T-cell (primary cell): ENCODE measurements at regions not wholly inside any gene's neighbourhood (a gene's known extent, or its start where the extent isn't known, plus 50 kb on each side); places are given as distances from the start of the nearest gene placed in this dataset.
A peak's percentile ranks its signal among the peaks of the same experiment; 100 is the strongest.

ENCODE experiments used
- ATAC-seq, 4 experiments: fragments of 200-7000 bp in 3 of 4; fragments of 150-1000 bp in 1 of 4; cut with Tn5 transposase; replicated peaks in 1 of 4; 1 replicate in 3 of 4; 2 replicates in 1 of 4; pipeline ENCODE4 v1.10.0; 2021; ENCODE audit warnings: moderate library complexity in 3 of 4, mild to moderate bottlenecking in 2 of 4, moderate number of reproducible peaks in 1 of 4
- CTCF ChIA-PET, 2 donors: fragments of 300-600 bp; sonication (Branson Sonifier 250); formaldehyde crosslinking; loops; one replicate each; lab custom pipeline; 2022; ENCODE audit warnings: antibody characterized with exemption in 2 of 2; lab: Charles Lee
- POLR2A ChIA-PET, 2 donors: fragments of 300-600 bp; sonication (Branson Sonifier 250); formaldehyde crosslinking; loops; one replicate each; lab custom pipeline; 2022; ENCODE audit warnings: antibody characterized with exemption in 2 of 2; lab: Charles Lee
- DNase-seq, 35 experiments: peaks; one replicate each; pipeline versions ENCODE4 v3.0.0 to v3.0.0-alpha.2; 2013 to 2023
- H3K27ac ChIP-seq: one replicate; pipeline ENCODE4 v1.5.1; 2013; ENCODE audit warnings: low read length
- H3K27me3 ChIP-seq, 2 experiments: replicated peaks in 1 of 2; 1 replicate in 1 of 2; 2 replicates in 1 of 2; pipeline versions ENCODE4 v1.6.1 to v1.7.0; 2013; ENCODE audit warnings: low read length in 1 of 2, mixed read lengths in 1 of 2; ENCODE audit not compliant: control insufficient read depth in 2 of 2, insufficient read depth in 2 of 2; ENCODE audit errors: extremely low read depth in 1 of 2
- H3K36me3 ChIP-seq, 2 donors: 1 replicate in 1 of 2; 2 replicates in 1 of 2; pipeline versions ENCODE4 v1.6.1 to v1.7.0; 2013; ENCODE audit warnings: low read length in 1 of 2; ENCODE audit not compliant: control insufficient read depth in 2 of 2, insufficient read depth in 1 of 2; ENCODE audit errors: extremely low read depth in 1 of 2
- H3K4me1 ChIP-seq, 2 experiments: 1 replicate in 1 of 2; 2 replicates in 1 of 2; pipeline versions ENCODE4 v1.6.1 to v1.7.0; 2013; ENCODE audit warnings: low read length in 2 of 2, mixed read lengths in 1 of 2; ENCODE audit not compliant: insufficient read depth in 2 of 2, control insufficient read depth in 1 of 2; ENCODE audit errors: extremely low read depth in 1 of 2
- H3K4me3 ChIP-seq, 2 donors: 1 replicate in 1 of 2; 2 replicates in 1 of 2; pipeline versions ENCODE4 v1.5.1 to v1.7.0; 2013; ENCODE audit warnings: mild to moderate bottlenecking in 2 of 2, low read length in 1 of 2, moderate library complexity in 1 of 2; ENCODE audit not compliant: control insufficient read depth in 1 of 2; ENCODE audit errors: extremely low read depth in 1 of 2
- H3K9me3 ChIP-seq: 2 replicates; pipeline ENCODE4 v1.7.0; 2013
- H3K27ac Mint-ChIP-seq, 2 donors: one replicate each; pipeline ENCODE4 v1.8.0; 2020 to 2021; ENCODE audit warnings: mild to moderate bottlenecking in 2 of 2, mixed read lengths in 2 of 2
- H3K27me3 Mint-ChIP-seq, 2 donors: one replicate each; pipeline ENCODE4 v1.8.0; 2021 to 2022; ENCODE audit warnings: mixed read lengths in 2 of 2
- H3K36me3 Mint-ChIP-seq: one replicate; pipeline ENCODE4 v1.8.0; 2021; ENCODE audit warnings: mixed read lengths
- H3K4me1 Mint-ChIP-seq, 3 donors: one replicate each; pipeline ENCODE4 v1.8.0; 2020 to 2022; ENCODE audit warnings: mixed read lengths in 3 of 3, mild to moderate bottlenecking in 1 of 3
- H3K4me3 Mint-ChIP-seq, 3 donors: one replicate each; pipeline ENCODE4 v1.8.0; 2020 to 2022; ENCODE audit warnings: mild to moderate bottlenecking in 3 of 3, mixed read lengths in 3 of 3, moderate library complexity in 3 of 3
- H3K9me3 Mint-ChIP-seq, 3 donors: one replicate each; pipeline ENCODE4 v1.8.0; 2020 to 2022; ENCODE audit warnings: mixed read lengths in 3 of 3
- WGBS: methylation state at CpG from one replicate; pipeline ENCODE4 v1.1.5; 2013; ENCODE audit warnings: missing lambda C conversion rate; ENCODE audit not compliant: insufficient coverage; 5-methylcytosine and 5-hydroxymethylcytosine counted together

DNA sequence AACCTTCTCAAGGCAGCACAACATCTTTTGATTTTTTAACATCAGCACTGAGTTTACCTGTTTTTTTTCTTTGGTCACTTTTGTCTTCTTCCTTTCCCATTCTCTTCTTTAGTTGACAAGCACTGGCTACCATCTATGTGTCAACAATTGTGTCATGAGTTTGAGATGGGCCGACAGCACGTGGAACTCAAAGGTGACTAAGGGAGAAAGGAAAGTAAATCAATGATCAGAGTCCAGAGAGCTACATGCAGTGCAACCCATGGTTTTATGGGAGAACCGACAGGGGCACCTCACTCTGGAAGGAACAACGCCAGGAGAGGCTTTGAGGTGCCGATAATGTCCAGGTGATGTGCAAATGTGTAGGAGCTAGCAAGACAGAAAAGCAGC is 755.5 kb downstream of the RNF144A start:
- ChIA-PET CTCF (interaction anchor here in 1 of 2 donors (0.9 to 1.7 kb wide), 3 partner anchors 22 to 244 kb away, joined by 3 to 6 read pairs (median 4); no protein-coding TSS in a partner anchor), POLR2A (interaction anchor here in 1 of 2 donors (0.5 kb wide), 1 partner anchor 9 kb away, joined by 9 read pairs; no protein-coding TSS in a partner anchor)
- no peak for DNase-seq
- Mint-ChIP-seq H3K36me3 (no peaks in the 10 kb centered on the region), H3K27me3 (no peaks in the 10 kb centered on the region), H3K9me3 (no peaks in the 10 kb centered on the region), H3K27ac (peak overlapping the region; percentile 90 to 95), H3K4me3 (peak overlapping the region in 1 of 3 donors; percentile 63), H3K4me1 (peaks cover 34 to 38% (median 35%) of the 10 kb centered on the region in 3 donors)
- Histone ChIP-seq H3K4me1 (peaks cover 14 to 23% of the 10 kb centered on the region in 2 experiments), H3K27me3 (no peaks in the 10 kb centered on the region), H3K36me3 (no peaks in the 10 kb centered on the region), H3K9me3 (no peaks in the 10 kb centered on the region), H3K4me3 (no peak overlapping the region), H3K27ac (peak overlapping the region; percentile 45)
- 93% methylated on average over 3 of the region's 5 CpGs for WGBS
- ATAC-seq: peak in 1 of 4 experiments; percentile 7

DNA sequence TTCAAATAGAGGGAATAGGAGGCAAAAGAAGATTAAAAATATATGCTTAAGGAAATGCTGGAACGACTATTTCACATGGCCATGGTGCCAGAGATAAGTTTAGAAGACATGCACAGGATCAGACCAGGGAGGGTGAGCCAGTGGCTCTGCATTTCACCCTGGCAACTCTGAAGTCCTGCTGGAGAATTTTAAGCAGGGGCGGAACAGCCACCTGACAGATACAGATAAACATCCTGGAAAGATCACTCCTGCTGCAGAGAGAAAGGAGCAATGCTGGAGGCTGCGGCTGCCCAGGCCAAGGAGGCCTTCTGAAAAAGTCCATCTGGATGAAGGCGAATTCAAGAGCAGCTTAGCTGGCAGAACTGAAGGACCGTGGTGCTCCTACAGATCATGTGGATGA is 755.9 kb downstream of the RNF144A start:
- POLR2A ChIA-PET: interaction anchor here in 1 of 2 donors (0.5 to 0.6 kb wide), 2 partner anchors 9 to 443 kb away, joined by 3 to 9 read pairs; no protein-coding TSS in a partner anchor
- no peak overlapping the region for H3K4me3 ChIP-seq
- DNase-seq (no peak), ATAC-seq (no peak)
- Mint-ChIP-seq H3K9me3 (no peaks in the 10 kb centered on the region), H3K4me3 (peak overlapping the region in 1 of 3 donors; percentile 63), H3K4me1 (peaks cover 34 to 38% (median 35%) of the 10 kb centered on the region in 3 donors), H3K27ac (peak overlapping the region; percentile 90 to 95), H3K36me3 (no peaks in the 10 kb centered on the region), H3K27me3 (no peaks in the 10 kb centered on the region)
- CTCF ChIA-PET: no interaction called here
- no peaks in the 10 kb centered on the region for H3K9me3 ChIP-seq
- WGBS: 86% methylated on average over 5 of the region's 5 CpGs
- H3K27ac ChIP-seq: peak overlapping the region; percentile 45
- no peaks in the 10 kb centered on the region for H3K27me3 ChIP-seq
- H3K36me3 ChIP-seq: no peaks in the 10 kb centered on the region
- H3K4me1 ChIP-seq: peaks cover 14 to 23% of the 10 kb centered on the region in 2 experiments

DNA sequence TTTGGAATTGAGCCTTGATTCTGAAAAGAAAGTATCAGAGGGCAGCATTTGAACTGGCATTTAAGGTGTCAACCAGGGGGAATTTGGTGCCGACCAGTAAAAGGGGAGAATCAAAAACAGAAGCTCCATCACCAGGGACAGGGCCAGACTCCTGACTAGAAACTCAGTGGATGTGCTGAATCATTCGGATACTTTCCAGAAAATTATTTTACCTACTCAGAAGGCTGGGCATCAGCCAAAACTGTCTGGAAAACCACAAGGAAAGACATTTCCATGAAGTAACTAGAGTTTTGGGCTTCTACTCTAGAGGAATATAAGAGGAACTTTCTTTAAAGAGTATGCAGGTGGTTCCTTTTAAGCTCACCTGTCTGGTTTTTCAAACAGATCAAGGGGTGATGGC is 756.6 kb downstream of the RNF144A start:
- H3K4me3 Mint-ChIP-seq: no peak overlapping the region
- H3K4me1 ChIP-seq: peaks cover 14 to 23% of the 10 kb centered on the region in 2 experiments
- no peak overlapping the region for H3K27ac ChIP-seq
- no peaks in the 10 kb centered on the region for H3K36me3 ChIP-seq
- no peak for DNase-seq
- H3K27me3 Mint-ChIP-seq: no peaks in the 10 kb centered on the region
- no peaks in the 10 kb centered on the region for H3K9me3 Mint-ChIP-seq
- H3K9me3 ChIP-seq: no peaks in the 10 kb centered on the region
- H3K4me3 ChIP-seq: no peak overlapping the region
- WGBS: 71% methylated on average over 1 of the region's 2 CpGs
- POLR2A ChIA-PET: interaction anchor here in 1 of 2 donors (0.6 kb wide), 1 partner anchor 444 kb away, joined by 3 read pairs; no protein-coding TSS in a partner anchor
- no peaks in the 10 kb centered on the region for H3K27me3 ChIP-seq
- peaks cover 34 to 38% (median 35%) of the 10 kb centered on the region in 3 donors for H3K4me1 Mint-ChIP-seq
- CTCF ChIA-PET: interaction anchor here in 1 of 2 donors (0.5 kb wide), 1 partner anchor 71 kb away, joined by 4 read pairs; no protein-coding TSS in a partner anchor
- ATAC-seq: no peak
- H3K27ac Mint-ChIP-seq: no peak overlapping the region
- no peaks in the 10 kb centered on the region for H3K36me3 Mint-ChIP-seq

DNA sequence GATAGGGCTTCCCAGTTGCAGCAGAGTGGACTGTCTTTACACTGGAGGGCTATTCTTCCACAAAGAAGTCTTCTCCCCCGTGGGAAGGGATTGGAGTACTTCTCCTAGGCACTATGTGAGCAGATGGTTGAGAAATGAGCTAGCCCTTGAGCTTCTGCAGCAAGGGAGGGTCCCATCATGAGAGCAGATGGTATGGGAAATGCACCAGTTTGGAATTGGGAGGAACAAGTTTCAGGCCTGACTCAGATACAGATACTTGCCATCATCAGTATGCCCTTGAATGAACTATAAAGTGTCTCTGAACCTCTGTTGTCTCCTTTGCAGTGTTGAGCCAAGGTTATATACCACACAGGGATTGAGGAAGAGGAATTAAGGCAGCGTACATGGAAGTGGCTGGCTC is 757.4 kb downstream of the RNF144A start:
- no peak overlapping the region for H3K4me3 ChIP-seq
- no peak overlapping the region for H3K27ac ChIP-seq
- 80% methylated on average over 1 of the region's 2 CpGs for WGBS
- H3K9me3 ChIP-seq: no peaks in the 10 kb centered on the region
- Mint-ChIP-seq H3K27me3 (no peaks in the 10 kb centered on the region), H3K9me3 (no peaks in the 10 kb centered on the region), H3K36me3 (no peaks in the 10 kb centered on the region), H3K27ac (no peak overlapping the region), H3K4me1 (peaks cover 33 to 38% (median 34%) of the 10 kb centered on the region in 3 donors), H3K4me3 (no peak overlapping the region)
- no peak for DNase-seq
- H3K4me1 ChIP-seq: peaks cover 14 to 23% of the 10 kb centered on the region in 2 experiments
- no peaks in the 10 kb centered on the region for H3K36me3 ChIP-seq
- ChIA-PET POLR2A (no interaction called here), CTCF (no interaction called here)
- no peaks in the 10 kb centered on the region for H3K27me3 ChIP-seq
- ATAC-seq: no peak

DNA sequence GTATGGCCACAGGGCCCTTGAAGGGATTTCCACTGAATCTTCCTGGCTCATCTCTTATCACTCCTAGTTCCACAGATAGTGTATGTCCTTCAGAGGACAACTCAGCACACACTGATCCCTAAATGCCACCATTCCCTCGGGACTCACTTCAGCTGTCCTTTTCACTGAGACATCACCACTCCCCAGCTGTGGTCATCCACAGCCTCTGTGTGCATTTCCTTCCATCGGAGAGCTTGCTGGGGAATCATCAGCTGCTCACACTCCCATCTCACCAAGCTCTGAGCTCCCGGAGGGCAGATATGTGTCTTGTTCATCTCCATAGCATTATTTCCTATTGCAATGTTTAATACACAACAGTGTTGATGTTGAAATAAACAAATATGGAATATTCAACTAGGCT is 759.5 kb downstream of the RNF144A start:
- Mint-ChIP-seq H3K36me3 (no peaks in the 10 kb centered on the region), H3K27me3 (no peaks in the 10 kb centered on the region), H3K4me1 (peaks cover 18 to 31% (median 20%) of the 10 kb centered on the region in 3 donors), H3K4me3 (no peak overlapping the region), H3K9me3 (no peaks in the 10 kb centered on the region), H3K27ac (no peak overlapping the region)
- no peak for ATAC-seq
- no peaks in the 10 kb centered on the region for H3K36me3 ChIP-seq
- no peak overlapping the region for H3K4me3 ChIP-seq
- H3K4me1 ChIP-seq: peaks cover 7 to 17% of the 10 kb centered on the region in 2 experiments
- POLR2A ChIA-PET: no interaction called here
- H3K27me3 ChIP-seq: no peaks in the 10 kb centered on the region
- H3K9me3 ChIP-seq: no peaks in the 10 kb centered on the region
- no peak overlapping the region for H3K27ac ChIP-seq
- CTCF ChIA-PET: interaction anchor here in 1 of 2 donors (0.7 kb wide), 1 partner anchor 307 kb away, joined by 3 read pairs; no protein-coding TSS in a partner anchor
- WGBS: 96% methylated on average over 2 of the region's 3 CpGs
- no peak for DNase-seq

DNA sequence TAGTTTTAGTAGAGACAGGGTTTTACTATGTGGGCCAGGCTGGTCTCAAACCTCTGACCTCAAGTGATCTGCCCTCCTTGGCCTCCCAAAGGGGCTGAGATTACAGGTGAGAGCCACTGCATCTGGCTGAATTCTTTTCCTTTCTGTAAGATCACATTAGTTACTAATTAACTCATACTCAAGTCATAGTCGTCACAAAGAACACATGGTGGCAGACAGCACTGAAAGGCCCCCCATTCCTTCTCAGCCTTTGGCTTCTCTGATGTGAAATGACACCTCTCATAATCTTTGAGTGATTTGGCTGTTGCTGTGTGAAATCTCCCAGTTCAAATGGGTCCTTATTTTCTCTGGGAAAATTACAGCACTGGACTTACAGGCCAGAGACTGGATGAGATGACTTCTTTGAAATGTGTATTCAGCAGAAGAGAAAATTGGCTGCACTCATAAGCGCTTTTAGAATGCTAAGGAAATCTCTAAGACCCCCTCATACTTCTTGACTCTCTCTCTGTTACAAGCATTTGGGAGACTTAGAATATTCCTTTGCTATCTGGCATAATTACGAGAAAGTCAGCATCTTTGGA is 764.8 kb downstream of the RNF144A start:
- Histone ChIP-seq H3K27me3 (no peaks in the 10 kb centered on the region), H3K27ac (no peak overlapping the region), H3K9me3 (no peaks in the 10 kb centered on the region), H3K4me3 (no peak overlapping the region), H3K4me1 (no peaks in the 10 kb centered on the region), H3K36me3 (no peaks in the 10 kb centered on the region)
- H3K27ac Mint-ChIP-seq: no peak overlapping the region
- ChIA-PET CTCF (interaction anchor here in 1 of 2 donors (1.5 kb wide), 1 partner anchor 11 kb away, joined by 3 read pairs; no protein-coding TSS in a partner anchor), POLR2A (no interaction called here)
- ATAC-seq (no peak), DNase-seq (no peak)
- 100% methylated on average over 1 of the region's 3 CpGs for WGBS
- H3K4me1 Mint-ChIP-seq: peaks cover 0 to 4% (median 0%) of the 10 kb centered on the region in 3 donors
- peaks cover 0 to 4% (median 0%) of the 10 kb centered on the region in 3 donors for H3K9me3 Mint-ChIP-seq
- H3K27me3 Mint-ChIP-seq: no peaks in the 10 kb centered on the region
- H3K36me3 Mint-ChIP-seq: no peaks in the 10 kb centered on the region
- H3K4me3 Mint-ChIP-seq: no peak overlapping the region
